Liver (tissue), 8 donors: ENCODE measurements at regions not wholly inside any gene's neighbourhood (a gene's known extent, or its start where the extent isn't known, plus 50 kb on each side); places are given as distances from the start of the nearest gene placed in this dataset.
A peak's percentile ranks its signal among the peaks of the same experiment; 100 is the strongest.

ENCODE experiments used
- DNase-seq: peaks from one replicate; pipeline ENCODE4 v3.0.0-alpha.2; 2017; ENCODE audit warnings: low spot score
- H3K27ac ChIP-seq, 2 donors: one replicate each; pipeline ENCODE4 v1.7.0; 2013; ENCODE audit warnings: inconsistent platforms in 2 of 2, low read length in 2 of 2, control low read depth in 1 of 2, low read depth in 1 of 2, mild to moderate bottlenecking in 1 of 2
- H3K27me3 ChIP-seq, 4 donors: one replicate each; pipeline versions ENCODE4 v1.6.1 to v1.7.0; 2013; ENCODE audit warnings: low read length in 3 of 4, inconsistent platforms in 1 of 4, mild to moderate bottlenecking in 1 of 4, moderate library complexity in 1 of 4; ENCODE audit not compliant: control insufficient read depth in 4 of 4, insufficient read depth in 4 of 4
- H3K36me3 ChIP-seq, 4 donors: one replicate each; pipeline versions ENCODE4 v1.6.1 to v1.7.0; 2013; ENCODE audit warnings: low read length in 3 of 4, mild to moderate bottlenecking in 3 of 4, low read depth in 1 of 4, moderate library complexity in 1 of 4; ENCODE audit not compliant: control insufficient read depth in 4 of 4, insufficient read depth in 3 of 4
- H3K4me1 ChIP-seq, 4 donors: one replicate each; pipeline versions ENCODE4 v1.6.1 to v1.7.0; 2013; ENCODE audit warnings: low read length in 3 of 4, mild to moderate bottlenecking in 3 of 4, moderate library complexity in 1 of 4; ENCODE audit not compliant: control insufficient read depth in 4 of 4, insufficient read depth in 4 of 4
- H3K4me3 ChIP-seq, 3 donors: one replicate each; pipeline versions ENCODE4 v1.6.1 to v1.7.0; 2013; ENCODE audit warnings: low read length in 3 of 3, control low read depth in 1 of 3, low read depth in 1 of 3, mild to moderate bottlenecking in 1 of 3
- H3K9ac ChIP-seq, 2 donors: one replicate each; pipeline ENCODE4 v1.7.0; 2013; ENCODE audit warnings: low read length in 2 of 2, mild to moderate bottlenecking in 2 of 2, moderate library complexity in 2 of 2, control low read depth in 1 of 2, low read depth in 1 of 2
- H3K9me3 ChIP-seq, 4 donors: one replicate each; pipeline versions ENCODE4 v1.6.1 to v1.7.0; 2013; ENCODE audit warnings: low read length in 3 of 4; ENCODE audit not compliant: control insufficient read depth in 4 of 4
- ATF3 ChIP-seq: IDR thresholded peaks from 2 replicates; pipeline ENCODE4 v1.6.1; 2016; ENCODE audit warnings: antibody characterized with exemption
- EGR1 ChIP-seq, 2 donors: IDR thresholded peaks; 2 replicates each; pipeline ENCODE4 v1.6.1; 2016 to 2018; ENCODE audit warnings: antibody characterized with exemption in 2 of 2, low read depth in 2 of 2
- FOXA1 ChIP-seq: IDR thresholded peaks from 2 replicates; pipeline ENCODE4 v1.6.1; 2016; ENCODE audit warnings: antibody characterized with exemption
- FOXA2 ChIP-seq: IDR thresholded peaks from 2 replicates; pipeline ENCODE4 v1.6.1; 2016; ENCODE audit warnings: antibody characterized with exemption
- GABPA ChIP-seq, 2 donors: IDR thresholded peaks in 1 of 2; conservative IDR thresholded peaks in 1 of 2; 2 replicates each; pipeline ENCODE4 v1.6.1; 2016; ENCODE audit warnings: antibody characterized with exemption in 2 of 2, mild to moderate bottlenecking in 1 of 2, moderate library complexity in 1 of 2
- HNF4A ChIP-seq, 2 donors: conservative IDR thresholded peaks; 2 replicates each; pipeline ENCODE4 v1.6.1; 2016; ENCODE audit warnings: antibody characterized with exemption in 2 of 2, mild to moderate bottlenecking in 2 of 2
- HNF4G ChIP-seq: IDR thresholded peaks from 2 replicates; pipeline ENCODE4 v1.6.1; 2016; ENCODE audit warnings: antibody characterized with exemption
- JUND ChIP-seq, 2 donors: IDR thresholded peaks; 2 replicates each; pipeline ENCODE4 v1.6.1; 2016; ENCODE audit warnings: antibody characterized with exemption in 2 of 2
- MAX ChIP-seq: IDR thresholded peaks from 2 replicates; pipeline ENCODE4 v1.6.1; 2016; ENCODE audit warnings: antibody characterized with exemption
- NR2F2 ChIP-seq: IDR thresholded peaks from 2 replicates; pipeline ENCODE4 v1.6.1; 2016; ENCODE audit warnings: antibody characterized with exemption
- RAD21 ChIP-seq, 2 donors: IDR thresholded peaks; 2 replicates each; pipeline ENCODE4 v1.6.1; 2016; ENCODE audit warnings: antibody characterized with exemption in 2 of 2, mild to moderate bottlenecking in 2 of 2
- RXRA ChIP-seq, 2 donors: IDR thresholded peaks; 2 replicates each; pipeline ENCODE4 v1.6.1; 2017 to 2018; ENCODE audit warnings: antibody characterized with exemption in 2 of 2, mild to moderate bottlenecking in 1 of 2
- SP1 ChIP-seq: IDR thresholded peaks from 2 replicates; pipeline ENCODE4 v1.6.1; 2018; ENCODE audit warnings: antibody characterized with exemption, mild to moderate bottlenecking
- TAF1 ChIP-seq: conservative IDR thresholded peaks from 2 replicates; pipeline ENCODE4 v1.6.1; 2016; ENCODE audit warnings: antibody characterized with exemption, mild to moderate bottlenecking
- YY1 ChIP-seq: IDR thresholded peaks from 2 replicates; pipeline ENCODE4 v1.6.1; 2016; ENCODE audit warnings: antibody characterized with exemption, mild to moderate bottlenecking
- WGBS: extraction: QIAGEN DNeasy Blood & Tissue Kit; methylation state at CpG from one replicate; pipeline ENCODE4 v1.1.7; 2013; 5-methylcytosine and 5-hydroxymethylcytosine counted together
- TF ChIP-seq, protein P1 (sequence below): IDR thresholded peaks from 2 replicates; pipeline ENCODE4 v1.6.1; 2016; ENCODE audit warnings: antibody characterized with exemption
- TF ChIP-seq, protein P2 (sequence below): fragments of 150-350 bp; IDR thresholded peaks from 2 replicates; pipeline ENCODE4 v1.5.1; 2017; ENCODE audit warnings: improper control_type of control experiment, low read depth, low read length; ENCODE audit not compliant: missing input control
- TF ChIP-seq, protein P3 (sequence below): IDR thresholded peaks from 2 replicates; pipeline ENCODE4 v1.6.1; 2016; ENCODE audit warnings: antibody characterized with exemption, mild to moderate bottlenecking
- donor health status: healthy.
- donor health status: healthy.
- donor health status: healthy.
- donor health status: healthy.
- donor health status: healthy.

GRCh38 chr14:101188571-101188915, 285.0 kb upstream of the RTL1 start:
- H3K4me1 ChIP-seq = no peaks in the 10 kb centered on the region
- DNase-seq = no peak
- H3K9ac ChIP-seq = no peak overlapping the region
- no peaks in the 10 kb centered on the region for H3K36me3 ChIP-seq
- WGBS = 83% methylated on average over 7 of the region's 7 CpGs
- H3K27ac ChIP-seq = no peak overlapping the region
- no peak for TF ChIP-seq GABPA (IDR thresholded peaks at IDR 0.05 in 1 of 2, conservative IDR thresholded peaks at IDR 0.05 in 1 of 2)
- H3K27me3 ChIP-seq = no peaks in the 10 kb centered on the region
- no peaks in the 10 kb centered on the region for H3K9me3 ChIP-seq
- no peak overlapping the region for H3K4me3 ChIP-seq

GRCh38 chr14:101189266-101189665, 285.7 kb upstream of the RTL1 start:
- peak; percentile 9 for DNase-seq
- no peaks in the 10 kb centered on the region for H3K27me3 ChIP-seq
- TF ChIP-seq FOXA1 = no peak
- TF ChIP-seq TAF1 = no peak
- no peak for TF ChIP-seq FOXA2
- TF ChIP-seq ATF3 = no peak
- no peak for TF ChIP-seq HNF4G
- TF ChIP-seq YY1 = no peak
- TF ChIP-seq, protein P1, sequence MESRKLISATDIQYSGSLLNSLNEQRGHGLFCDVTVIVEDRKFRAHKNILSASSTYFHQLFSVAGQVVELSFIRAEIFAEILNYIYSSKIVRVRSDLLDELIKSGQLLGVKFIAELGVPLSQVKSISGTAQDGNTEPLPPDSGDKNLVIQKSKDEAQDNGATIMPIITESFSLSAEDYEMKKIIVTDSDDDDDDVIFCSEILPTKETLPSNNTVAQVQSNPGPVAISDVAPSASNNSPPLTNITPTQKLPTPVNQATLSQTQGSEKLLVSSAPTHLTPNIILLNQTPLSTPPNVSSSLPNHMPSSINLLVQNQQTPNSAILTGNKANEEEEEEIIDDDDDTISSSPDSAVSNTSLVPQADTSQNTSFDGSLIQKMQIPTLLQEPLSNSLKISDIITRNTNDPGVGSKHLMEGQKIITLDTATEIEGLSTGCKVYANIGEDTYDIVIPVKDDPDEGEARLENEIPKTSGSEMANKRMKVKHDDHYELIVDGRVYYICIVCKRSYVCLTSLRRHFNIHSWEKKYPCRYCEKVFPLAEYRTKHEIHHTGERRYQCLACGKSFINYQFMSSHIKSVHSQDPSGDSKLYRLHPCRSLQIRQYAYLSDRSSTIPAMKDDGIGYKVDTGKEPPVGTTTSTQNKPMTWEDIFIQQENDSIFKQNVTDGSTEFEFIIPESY = no peak
- TF ChIP-seq SP1 = no peak
- TF ChIP-seq MAX = no peak
- TF ChIP-seq GABPA (IDR thresholded peaks at IDR 0.05 in 1 of 2, conservative IDR thresholded peaks at IDR 0.05 in 1 of 2) = no peak
- no peak for TF ChIP-seq RAD21 (IDR thresholded peaks at IDR 0.05)
- TF ChIP-seq, protein P2, sequence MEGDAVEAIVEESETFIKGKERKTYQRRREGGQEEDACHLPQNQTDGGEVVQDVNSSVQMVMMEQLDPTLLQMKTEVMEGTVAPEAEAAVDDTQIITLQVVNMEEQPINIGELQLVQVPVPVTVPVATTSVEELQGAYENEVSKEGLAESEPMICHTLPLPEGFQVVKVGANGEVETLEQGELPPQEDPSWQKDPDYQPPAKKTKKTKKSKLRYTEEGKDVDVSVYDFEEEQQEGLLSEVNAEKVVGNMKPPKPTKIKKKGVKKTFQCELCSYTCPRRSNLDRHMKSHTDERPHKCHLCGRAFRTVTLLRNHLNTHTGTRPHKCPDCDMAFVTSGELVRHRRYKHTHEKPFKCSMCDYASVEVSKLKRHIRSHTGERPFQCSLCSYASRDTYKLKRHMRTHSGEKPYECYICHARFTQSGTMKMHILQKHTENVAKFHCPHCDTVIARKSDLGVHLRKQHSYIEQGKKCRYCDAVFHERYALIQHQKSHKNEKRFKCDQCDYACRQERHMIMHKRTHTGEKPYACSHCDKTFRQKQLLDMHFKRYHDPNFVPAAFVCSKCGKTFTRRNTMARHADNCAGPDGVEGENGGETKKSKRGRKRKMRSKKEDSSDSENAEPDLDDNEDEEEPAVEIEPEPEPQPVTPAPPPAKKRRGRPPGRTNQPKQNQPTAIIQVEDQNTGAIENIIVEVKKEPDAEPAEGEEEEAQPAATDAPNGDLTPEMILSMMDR = no peak
- no peak for TF ChIP-seq NR2F2
- TF ChIP-seq RXRA (IDR thresholded peaks at IDR 0.05) = no peak
- TF ChIP-seq EGR1 (IDR thresholded peaks at IDR 0.05; ENCODE audit: low read depth in 2 of 2) = no peak
- no peak for TF ChIP-seq HNF4A (conservative IDR thresholded peaks at IDR 0.05)
- TF ChIP-seq, protein P3, sequence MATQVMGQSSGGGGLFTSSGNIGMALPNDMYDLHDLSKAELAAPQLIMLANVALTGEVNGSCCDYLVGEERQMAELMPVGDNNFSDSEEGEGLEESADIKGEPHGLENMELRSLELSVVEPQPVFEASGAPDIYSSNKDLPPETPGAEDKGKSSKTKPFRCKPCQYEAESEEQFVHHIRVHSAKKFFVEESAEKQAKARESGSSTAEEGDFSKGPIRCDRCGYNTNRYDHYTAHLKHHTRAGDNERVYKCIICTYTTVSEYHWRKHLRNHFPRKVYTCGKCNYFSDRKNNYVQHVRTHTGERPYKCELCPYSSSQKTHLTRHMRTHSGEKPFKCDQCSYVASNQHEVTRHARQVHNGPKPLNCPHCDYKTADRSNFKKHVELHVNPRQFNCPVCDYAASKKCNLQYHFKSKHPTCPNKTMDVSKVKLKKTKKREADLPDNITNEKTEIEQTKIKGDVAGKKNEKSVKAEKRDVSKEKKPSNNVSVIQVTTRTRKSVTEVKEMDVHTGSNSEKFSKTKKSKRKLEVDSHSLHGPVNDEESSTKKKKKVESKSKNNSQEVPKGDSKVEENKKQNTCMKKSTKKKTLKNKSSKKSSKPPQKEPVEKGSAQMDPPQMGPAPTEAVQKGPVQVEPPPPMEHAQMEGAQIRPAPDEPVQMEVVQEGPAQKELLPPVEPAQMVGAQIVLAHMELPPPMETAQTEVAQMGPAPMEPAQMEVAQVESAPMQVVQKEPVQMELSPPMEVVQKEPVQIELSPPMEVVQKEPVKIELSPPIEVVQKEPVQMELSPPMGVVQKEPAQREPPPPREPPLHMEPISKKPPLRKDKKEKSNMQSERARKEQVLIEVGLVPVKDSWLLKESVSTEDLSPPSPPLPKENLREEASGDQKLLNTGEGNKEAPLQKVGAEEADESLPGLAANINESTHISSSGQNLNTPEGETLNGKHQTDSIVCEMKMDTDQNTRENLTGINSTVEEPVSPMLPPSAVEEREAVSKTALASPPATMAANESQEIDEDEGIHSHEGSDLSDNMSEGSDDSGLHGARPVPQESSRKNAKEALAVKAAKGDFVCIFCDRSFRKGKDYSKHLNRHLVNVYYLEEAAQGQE = no peak
- TF ChIP-seq JUND (IDR thresholded peaks at IDR 0.05) = no peak
- no peak overlapping the region for H3K4me3 ChIP-seq
- no peaks in the 10 kb centered on the region for H3K4me1 ChIP-seq
- no peaks in the 10 kb centered on the region for H3K9me3 ChIP-seq
- no peak overlapping the region for H3K27ac ChIP-seq
- WGBS = 77% methylated on average over 2 of the region's 2 CpGs
- no peaks in the 10 kb centered on the region for H3K36me3 ChIP-seq
- no peak overlapping the region for H3K9ac ChIP-seq
